Natural killer cell (primary cell): ENCODE measurements at regions not wholly inside any gene's neighbourhood (a gene's known extent, or its start where the extent isn't known, plus 50 kb on each side); places are given as distances from the start of the nearest gene placed in this dataset.

Source experiments
- ATAC-seq, 3 donors: fragments of 150-1000 bp in 2 of 3; fragments of 200-7000 bp in 1 of 3; cut with Tn5 transposase; 1 replicate in 1 of 3; 2 replicates in 2 of 3; pipeline ENCODE4 v1.10.0; 2021; ENCODE audit warnings: mild to moderate bottlenecking in 2 of 3, moderate library complexity in 2 of 3
- DNase-seq, 2 donors: peaks; one replicate each; pipeline versions ENCODE4 v3.0.0 to v3.0.0-alpha.2; 2013 to 2021; ENCODE audit warnings: mixed read lengths in 1 of 2
- H3K27ac ChIP-seq: one replicate; pipeline ENCODE4 v1.5.1; 2013; ENCODE audit warnings: mild to moderate bottlenecking, low read length
- H3K27me3 ChIP-seq: one replicate; pipeline ENCODE4 v1.6.1; 2013; ENCODE audit warnings: low read length; ENCODE audit not compliant: control insufficient read depth, insufficient read depth
- H3K36me3 ChIP-seq: one replicate; pipeline ENCODE4 v1.6.1; 2013; ENCODE audit warnings: low read length; ENCODE audit not compliant: control insufficient read depth, insufficient read depth
- H3K4me1 ChIP-seq: one replicate; pipeline ENCODE4 v1.6.1; 2013; ENCODE audit warnings: low read length; ENCODE audit not compliant: control insufficient read depth, insufficient read depth
- H3K4me3 ChIP-seq: one replicate; pipeline ENCODE4 v1.5.1; 2013; ENCODE audit warnings: low read length
- H3K9me3 ChIP-seq: one replicate; pipeline ENCODE4 v1.6.1; 2013; ENCODE audit warnings: low read length; ENCODE audit not compliant: control insufficient read depth, insufficient read depth
- H3K27ac Mint-ChIP-seq, 2 donors: one replicate each; pipeline ENCODE4 v1.8.0; 2022; ENCODE audit warnings: mild to moderate bottlenecking in 2 of 2, mixed read lengths in 2 of 2, moderate library complexity in 1 of 2
- H3K27me3 Mint-ChIP-seq, 2 donors: one replicate each; pipeline ENCODE4 v1.8.0; 2022; ENCODE audit warnings: low read depth in 2 of 2, mixed read lengths in 2 of 2
- H3K36me3 Mint-ChIP-seq: one replicate; pipeline ENCODE4 v1.8.0; 2022; ENCODE audit warnings: mixed read lengths
- H3K4me1 Mint-ChIP-seq, 2 donors: one replicate each; pipeline ENCODE4 v1.8.0; 2022; ENCODE audit warnings: mixed read lengths in 2 of 2
- H3K4me3 Mint-ChIP-seq: one replicate; pipeline ENCODE4 v1.8.0; 2022; ENCODE audit warnings: mild to moderate bottlenecking, moderate library complexity, mixed read lengths
- H3K9me3 Mint-ChIP-seq, 2 donors: one replicate each; pipeline ENCODE4 v1.8.0; 2022; ENCODE audit warnings: mixed read lengths in 2 of 2
- CTCF ChIP-seq: fragments of 200-600 bp; IDR thresholded peaks from one replicate; pipeline ENCODE4 v1.8.0; 2022; ENCODE audit warnings: antibody characterized with exemption
- WGBS: methylation state at CpG from one replicate; pipeline ENCODE4 v1.1.7; 2013; ENCODE audit warnings: missing lambda C conversion rate; ENCODE audit not compliant: insufficient coverage; 5-methylcytosine and 5-hydroxymethylcytosine counted together
- intact Hi-C: fragments of 100-400 bp; cut with micrococcal nuclease; formaldehyde crosslinking; loops from one replicate; pipeline ENCODE4 v1.14.2; 2022

DNA sequence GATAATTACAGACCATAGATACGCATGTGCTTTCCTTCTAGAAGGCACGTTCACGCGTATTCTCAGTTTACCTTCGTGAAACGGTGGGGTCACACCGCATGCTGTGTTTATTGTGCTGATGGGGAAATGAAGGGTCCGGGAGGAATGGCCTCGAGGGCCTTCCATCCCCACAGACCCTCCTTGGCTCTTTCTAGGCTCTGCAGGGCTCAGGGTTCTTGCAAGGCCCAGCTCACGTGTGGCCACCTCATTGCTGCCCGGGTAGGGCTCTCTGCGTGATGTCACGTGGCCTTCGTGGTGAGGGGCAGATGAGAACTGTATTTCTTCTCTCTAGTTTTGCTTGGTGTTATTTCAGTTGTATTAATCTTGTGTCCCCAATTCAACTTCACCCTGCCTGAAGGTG is 133.5 kb upstream of the ALKAL2 start:
- Histone ChIP-seq H3K36me3 (no peaks in the 10 kb centered on the region), H3K27ac (no peak overlapping the region), H3K4me1 (peaks cover 16% of the 10 kb centered on the region), H3K4me3 (no peak overlapping the region), H3K9me3 (no peaks in the 10 kb centered on the region), H3K27me3 (no peaks in the 10 kb centered on the region)
- Mint-ChIP-seq H3K36me3 (no peaks in the 10 kb centered on the region), H3K4me1 (peaks cover 13 to 14% of the 10 kb centered on the region in 2 donors), H3K4me3 (no peak overlapping the region), H3K27me3 (peaks cover 5 to 11% of the 10 kb centered on the region in 2 donors), H3K9me3 (no peaks in the 10 kb centered on the region), H3K27ac (peak overlapping the region in 1 of 2 donors; percentile 60)
- ATAC-seq (no peak), DNase-seq (no peak)
- intact Hi-C loops: no loop called here
- WGBS: 91% methylated on average over 14 of the region's 14 CpGs
- TF ChIP-seq CTCF: no peak

GRCh38 chr2:419687-420317 is 131.9 kb upstream of the ALKAL2 start:
- peak; percentile 48 to 65 for DNase-seq
- ATAC-seq: peak in 2 of 3 donors; percentile 51 to 53
- Histone ChIP-seq H3K4me1 (peaks cover 16% of the 10 kb centered on the region), H3K4me3 (no peak overlapping the region), H3K9me3 (no peaks in the 10 kb centered on the region), H3K27me3 (no peaks in the 10 kb centered on the region), H3K27ac (no peak overlapping the region), H3K36me3 (no peaks in the 10 kb centered on the region)
- 52% methylated on average over 9 of the region's 28 CpGs for WGBS
- H3K36me3 Mint-ChIP-seq: no peaks in the 10 kb centered on the region
- no peaks in the 10 kb centered on the region for H3K9me3 Mint-ChIP-seq
- peak overlapping the region; percentile 6 for H3K4me3 Mint-ChIP-seq
- no peak for TF ChIP-seq CTCF
- peaks cover 13 to 16% of the 10 kb centered on the region in 2 donors for H3K27me3 Mint-ChIP-seq
- peak overlapping the region; percentile 53 to 78 for H3K27ac Mint-ChIP-seq
- H3K4me1 Mint-ChIP-seq: peaks cover 13 to 14% of the 10 kb centered on the region in 2 donors
- intact Hi-C loops: no loop called here

GRCh38 chr2:417662-418061 is 129.8 kb upstream of the ALKAL2 start:
- Mint-ChIP-seq H3K9me3 (no peaks in the 10 kb centered on the region), H3K27ac (no peak overlapping the region), H3K4me1 (peaks cover 13 to 14% of the 10 kb centered on the region in 2 donors), H3K36me3 (peaks cover 6% of the 10 kb centered on the region), H3K4me3 (no peak overlapping the region), H3K27me3 (peaks cover 18 to 32% of the 10 kb centered on the region in 2 donors)
- no peaks in the 10 kb centered on the region for H3K27me3 ChIP-seq
- WGBS: 83% methylated on average over 5 of the region's 5 CpGs
- H3K9me3 ChIP-seq: no peaks in the 10 kb centered on the region
- TF ChIP-seq CTCF: no peak
- no peaks in the 10 kb centered on the region for H3K36me3 ChIP-seq
- intact Hi-C loops: no loop called here
- DNase-seq: no peak
- no peak overlapping the region for H3K4me3 ChIP-seq
- no peak overlapping the region for H3K27ac ChIP-seq
- peaks cover 16% of the 10 kb centered on the region for H3K4me1 ChIP-seq
- ATAC-seq: no peak

- 100% methylated on average over 3 of the region's 3 CpGs for WGBS
- ATAC-seq (no peak), DNase-seq (no peak)
- H3K36me3 ChIP-seq: no peaks in the 10 kb centered on the region
- peaks cover 6% of the 10 kb centered on the region for H3K36me3 Mint-ChIP-seq
- no peaks in the 10 kb centered on the region for H3K9me3 Mint-ChIP-seq
- no peak for TF ChIP-seq CTCF
- H3K27ac ChIP-seq: no peak overlapping the region
- H3K27ac Mint-ChIP-seq: no peak overlapping the region
- no peaks in the 10 kb centered on the region for H3K27me3 ChIP-seq
- H3K4me1 ChIP-seq: peaks cover 16% of the 10 kb centered on the region
- no peaks in the 10 kb centered on the region for H3K9me3 ChIP-seq
- H3K4me3 Mint-ChIP-seq: no peak overlapping the region
- H3K4me3 ChIP-seq: no peak overlapping the region
- intact Hi-C loops: no loop called here
- H3K4me1 Mint-ChIP-seq: peaks cover 10 to 11% of the 10 kb centered on the region in 2 donors
- H3K27me3 Mint-ChIP-seq: peaks cover 19 to 39% of the 10 kb centered on the region in 2 donors
Observed at GRCh38 chr2:417006-417405, 129.1 kb upstream of the ALKAL2 start.
